ENCODE measurements at regions not wholly inside any gene's neighbourhood (a gene's known extent, or its start where the extent isn't known, plus 50 kb on each side); places are given as distances from the start of the nearest gene placed in this dataset.

- WGBS (ENCODE audit: insufficient coverage), result 90% methylated on average over 1 of the region's 1 CpG
- Histone ChIP-seq H3K4me3 (ENCODE audit: low read length) (no peak overlapping the region), H3K27ac (ENCODE audit: low read length) (no peak overlapping the region), H3K9me3 (ENCODE audit: control insufficient read depth, insufficient read depth, low read length) (no peaks in the 10 kb centered on the region), H3K4me1 (ENCODE audit: control insufficient read depth, insufficient read depth, low read length) (no peaks in the 10 kb centered on the region), H3K36me3 (ENCODE audit: control insufficient read depth, insufficient read depth, low read length) (no peaks in the 10 kb centered on the region), H3K27me3 (ENCODE audit: control insufficient read depth, insufficient read depth, low read length) (no peaks in the 10 kb centered on the region)
- H3K27me3 Mint-ChIP-seq (ENCODE audit: low read depth in 2 of 2), result no peaks in the 10 kb centered on the region
- ATAC-seq (no peak), DNase-seq (no peak)
- H3K9me3 Mint-ChIP-seq, result no peaks in the 10 kb centered on the region
- intact Hi-C loops (cut with micrococcal nuclease), result no loop called here
- H3K27ac Mint-ChIP-seq, result no peak overlapping the region
- TF ChIP-seq CTCF (IDR thresholded peaks at IDR 0.05), result no peak
- no peaks in the 10 kb centered on the region for H3K4me1 Mint-ChIP-seq
- no peak overlapping the region for H3K4me3 Mint-ChIP-seq
- no peaks in the 10 kb centered on the region for H3K36me3 Mint-ChIP-seq
Observed at GRCh38 chr1:194300340-194300739, 1113.9 kb upstream of the B3GALT2 start.

GRCh38 chr1:194298007-194298598, 1111.7 kb upstream of the B3GALT2 start:
- intact Hi-C loops (cut with micrococcal nuclease), result no loop called here

GRCh38 chr1:194297094-194297493, 1110.7 kb upstream of the B3GALT2 start:
- Mint-ChIP-seq H3K9me3 (no peaks in the 10 kb centered on the region), H3K27ac (no peak overlapping the region), H3K4me1 (no peaks in the 10 kb centered on the region), H3K4me3 (no peak overlapping the region), H3K36me3 (no peaks in the 10 kb centered on the region), H3K27me3 (ENCODE audit: low read depth in 2 of 2) (no peaks in the 10 kb centered on the region)
- no peak for TF ChIP-seq CTCF (IDR thresholded peaks at IDR 0.05)
- ATAC-seq, result no peak
- Histone ChIP-seq H3K36me3 (ENCODE audit: control insufficient read depth, insufficient read depth, low read length) (no peaks in the 10 kb centered on the region), H3K27ac (ENCODE audit: low read length) (no peak overlapping the region), H3K27me3 (ENCODE audit: control insufficient read depth, insufficient read depth, low read length) (no peaks in the 10 kb centered on the region), H3K4me3 (ENCODE audit: low read length) (no peak overlapping the region), H3K9me3 (ENCODE audit: control insufficient read depth, insufficient read depth, low read length) (no peaks in the 10 kb centered on the region), H3K4me1 (ENCODE audit: control insufficient read depth, insufficient read depth, low read length) (no peaks in the 10 kb centered on the region)
- DNase-seq, result no peak
- intact Hi-C loops (cut with micrococcal nuclease), result no loop called here
- 80% methylated on average over 2 of the region's 2 CpGs for WGBS (ENCODE audit: insufficient coverage)

More at GRCh38 chr1:194298007-194298598, 1111.7 kb upstream of the B3GALT2 start:
- ATAC-seq, result no peak
- no peaks in the 10 kb centered on the region for H3K27me3 ChIP-seq (ENCODE audit: control insufficient read depth, insufficient read depth, low read length)
- no peaks in the 10 kb centered on the region for H3K4me1 ChIP-seq (ENCODE audit: control insufficient read depth, insufficient read depth, low read length)
- H3K27ac ChIP-seq (ENCODE audit: low read length), result no peak overlapping the region
- Mint-ChIP-seq H3K27me3 (ENCODE audit: low read depth in 2 of 2) (no peaks in the 10 kb centered on the region), H3K27ac (no peak overlapping the region), H3K4me1 (no peaks in the 10 kb centered on the region), H3K9me3 (no peaks in the 10 kb centered on the region), H3K4me3 (no peak overlapping the region), H3K36me3 (no peaks in the 10 kb centered on the region)
- DNase-seq, result no peak
- no peak for TF ChIP-seq CTCF (IDR thresholded peaks at IDR 0.05)
- no peaks in the 10 kb centered on the region for H3K9me3 ChIP-seq (ENCODE audit: control insufficient read depth, insufficient read depth, low read length)
- WGBS (ENCODE audit: insufficient coverage), result 88% methylated on average over 1 of the region's 1 CpG
- no peaks in the 10 kb centered on the region for H3K36me3 ChIP-seq (ENCODE audit: control insufficient read depth, insufficient read depth, low read length)
- no peak overlapping the region for H3K4me3 ChIP-seq (ENCODE audit: low read length)

- ATAC-seq (no peak), DNase-seq (no peak)
- intact Hi-C loops (cut with micrococcal nuclease), result no loop called here
- Mint-ChIP-seq H3K4me1 (no peaks in the 10 kb centered on the region), H3K36me3 (no peaks in the 10 kb centered on the region), H3K27me3 (ENCODE audit: low read depth in 2 of 2) (no peaks in the 10 kb centered on the region), H3K4me3 (no peak overlapping the region), H3K9me3 (no peaks in the 10 kb centered on the region), H3K27ac (no peak overlapping the region)
- 87% methylated on average over 2 of the region's 2 CpGs for WGBS (ENCODE audit: insufficient coverage)
- Histone ChIP-seq H3K4me3 (ENCODE audit: low read length) (no peak overlapping the region), H3K36me3 (ENCODE audit: control insufficient read depth, insufficient read depth, low read length) (no peaks in the 10 kb centered on the region), H3K9me3 (ENCODE audit: control insufficient read depth, insufficient read depth, low read length) (no peaks in the 10 kb centered on the region), H3K27ac (ENCODE audit: low read length) (no peak overlapping the region), H3K27me3 (ENCODE audit: control insufficient read depth, insufficient read depth, low read length) (no peaks in the 10 kb centered on the region), H3K4me1 (ENCODE audit: control insufficient read depth, insufficient read depth, low read length) (no peaks in the 10 kb centered on the region)
- no peak for TF ChIP-seq CTCF (IDR thresholded peaks at IDR 0.05)
Observed at GRCh38 chr1:194296201-194296600, 1109.8 kb upstream of the B3GALT2 start.

Data from natural killer cell (primary cell).